Rectal smooth muscle tissue (tissue), 1 donor: ENCODE measurements at regions not wholly inside any gene's neighbourhood (a gene's known extent, or its start where the extent isn't known, plus 50 kb on each side); places are given as distances from the start of the nearest gene placed in this dataset.

Experiments used
- H3K27ac ChIP-seq: one replicate; pipeline ENCODE4 v1.7.0; 2013; ENCODE audit warnings: low read depth, low read length, inconsistent platforms
- H3K27me3 ChIP-seq: one replicate; pipeline ENCODE4 v1.7.0; 2013; ENCODE audit warnings: low read length; ENCODE audit not compliant: control insufficient read depth, insufficient read depth
- H3K36me3 ChIP-seq: one replicate; pipeline ENCODE4 v1.7.0; 2013; ENCODE audit warnings: low read length; ENCODE audit not compliant: control insufficient read depth, insufficient read depth
- H3K4me1 ChIP-seq: one replicate; pipeline ENCODE4 v1.7.0; 2013; ENCODE audit warnings: low read length; ENCODE audit not compliant: control insufficient read depth, insufficient read depth
- H3K4me3 ChIP-seq: one replicate; pipeline ENCODE4 v1.7.0; 2013; ENCODE audit warnings: low read length
- H3K9ac ChIP-seq: one replicate; pipeline ENCODE4 v1.7.0; 2013; ENCODE audit warnings: low read length

GRCh38 chr4:111854494-111855087 lies 290.7 kb upstream of the FAM241A start:
- Histone ChIP-seq H3K36me3 (no peaks in the 10 kb centered on the region), H3K4me1 (no peaks in the 10 kb centered on the region), H3K27me3 (no peaks in the 10 kb centered on the region), H3K27ac (no peak overlapping the region), H3K9ac (no peak overlapping the region), H3K4me3 (no peak overlapping the region)

GRCh38 chr4:111855308-111855707 lies 289.9 kb upstream of the FAM241A start:
- no peak overlapping the region for H3K9ac ChIP-seq
- no peaks in the 10 kb centered on the region for H3K36me3 ChIP-seq
- no peaks in the 10 kb centered on the region for H3K4me1 ChIP-seq
- no peak overlapping the region for H3K27ac ChIP-seq
- no peaks in the 10 kb centered on the region for H3K27me3 ChIP-seq
- no peak overlapping the region for H3K4me3 ChIP-seq

- Histone ChIP-seq H3K9ac (no peak overlapping the region), H3K36me3 (no peaks in the 10 kb centered on the region), H3K4me3 (no peak overlapping the region), H3K27ac (no peak overlapping the region), H3K27me3 (no peaks in the 10 kb centered on the region), H3K4me1 (no peaks in the 10 kb centered on the region)
These were observed 281.2 kb upstream of the FAM241A start for GRCh38 chr4:111864066-111864465.

- H3K36me3 ChIP-seq, result no peaks in the 10 kb centered on the region
These were observed 275.9 kb upstream of the FAM241A start for GRCh38 chr4:111869339-111869738.

GRCh38 chr4:111871802-111872201 lies 273.5 kb upstream of the FAM241A start:
- no peak overlapping the region for H3K4me3 ChIP-seq

More at GRCh38 chr4:111869339-111869738, 275.9 kb upstream of the FAM241A start:
- Histone ChIP-seq H3K4me1 (no peaks in the 10 kb centered on the region), H3K9ac (no peak overlapping the region), H3K27me3 (no peaks in the 10 kb centered on the region), H3K4me3 (no peak overlapping the region), H3K27ac (no peak overlapping the region)

GRCh38 chr4:111873801-111874200 lies 271.5 kb upstream of the FAM241A start:
- Histone ChIP-seq H3K4me1 (no peaks in the 10 kb centered on the region), H3K27ac (no peak overlapping the region), H3K36me3 (no peaks in the 10 kb centered on the region), H3K4me3 (no peak overlapping the region), H3K9ac (no peak overlapping the region), H3K27me3 (no peaks in the 10 kb centered on the region)

More at GRCh38 chr4:111871802-111872201, 273.5 kb upstream of the FAM241A start:
- H3K4me1 ChIP-seq, result no peaks in the 10 kb centered on the region
- no peak overlapping the region for H3K9ac ChIP-seq
- no peaks in the 10 kb centered on the region for H3K36me3 ChIP-seq
- H3K27ac ChIP-seq, result no peak overlapping the region
- H3K27me3 ChIP-seq, result no peaks in the 10 kb centered on the region

GRCh38 chr4:111879539-111879938 lies 265.7 kb upstream of the FAM241A start:
- Histone ChIP-seq H3K9ac (no peak overlapping the region), H3K36me3 (no peaks in the 10 kb centered on the region), H3K4me3 (no peak overlapping the region), H3K4me1 (no peaks in the 10 kb centered on the region), H3K27me3 (no peaks in the 10 kb centered on the region), H3K27ac (no peak overlapping the region)

- Histone ChIP-seq H3K4me3 (no peak overlapping the region), H3K27ac (no peak overlapping the region), H3K9ac (no peak overlapping the region), H3K4me1 (no peaks in the 10 kb centered on the region), H3K36me3 (no peaks in the 10 kb centered on the region), H3K27me3 (no peaks in the 10 kb centered on the region)
These were observed 265.1 kb upstream of the FAM241A start for GRCh38 chr4:111880116-111880515.

- H3K4me3 ChIP-seq, result no peak overlapping the region
- no peaks in the 10 kb centered on the region for H3K27me3 ChIP-seq
- no peak overlapping the region for H3K9ac ChIP-seq
- no peaks in the 10 kb centered on the region for H3K4me1 ChIP-seq
- no peaks in the 10 kb centered on the region for H3K36me3 ChIP-seq
- no peak overlapping the region for H3K27ac ChIP-seq
These were observed 261.7 kb upstream of the FAM241A start for GRCh38 chr4:111883557-111883999.

GRCh38 chr4:111890412-111890811 lies 254.8 kb upstream of the FAM241A start:
- H3K9ac ChIP-seq, result no peak overlapping the region
- no peaks in the 10 kb centered on the region for H3K36me3 ChIP-seq
- H3K27me3 ChIP-seq, result no peaks in the 10 kb centered on the region
- H3K27ac ChIP-seq, result no peak overlapping the region
- no peak overlapping the region for H3K4me3 ChIP-seq
- no peaks in the 10 kb centered on the region for H3K4me1 ChIP-seq

- no peak overlapping the region for H3K9ac ChIP-seq
- H3K36me3 ChIP-seq, result no peaks in the 10 kb centered on the region
- no peak overlapping the region for H3K27ac ChIP-seq
- H3K27me3 ChIP-seq, result no peaks in the 10 kb centered on the region
- no peak overlapping the region for H3K4me3 ChIP-seq
- H3K4me1 ChIP-seq, result no peaks in the 10 kb centered on the region
These were observed 239.7 kb upstream of the FAM241A start for GRCh38 chr4:111905511-111905910.

GRCh38 chr4:111919639-111920038 lies 225.6 kb upstream of the FAM241A start:
- H3K4me3 ChIP-seq, result no peak overlapping the region
- H3K36me3 ChIP-seq, result no peaks in the 10 kb centered on the region

GRCh38 chr4:111921714-111922113 lies 223.5 kb upstream of the FAM241A start:
- Histone ChIP-seq H3K4me1 (no peaks in the 10 kb centered on the region), H3K9ac (no peak overlapping the region), H3K4me3 (no peak overlapping the region), H3K27me3 (no peaks in the 10 kb centered on the region), H3K36me3 (no peaks in the 10 kb centered on the region), H3K27ac (no peak overlapping the region)

More at GRCh38 chr4:111919639-111920038, 225.6 kb upstream of the FAM241A start:
- Histone ChIP-seq H3K4me1 (no peaks in the 10 kb centered on the region), H3K27me3 (no peaks in the 10 kb centered on the region), H3K27ac (no peak overlapping the region), H3K9ac (no peak overlapping the region)
